ENCODE measurements at regions not wholly inside any gene's neighbourhood (a gene's known extent, or its start where the extent isn't known, plus 50 kb on each side); places are given as distances from the start of the nearest gene placed in this dataset.

GRCh38 chrX:21166272-21166982, 207.8 kb upstream of the CNKSR2 start:
- ATAC-seq (no peak), FAIRE-seq (no peak), DNase-seq (ENCODE audit: low spot score) (peak; percentile 18)
- no peaks in the 10 kb centered on the region for H3K79me2 ChIP-seq (ENCODE audit: insufficient read depth, low read length)
- no peak for TF ChIP-seq GPN1 (CRISPR knock-in tag; IDR thresholded peaks at IDR 0.05; ENCODE audit: borderline replicate concordance)
- TF ChIP-seq TEAD3 (CRISPR knock-in tag; optimal IDR thresholded peaks at IDR 0.05; ENCODE audit: borderline replicate concordance) = peak; percentile 41
- H2AFZ ChIP-seq (ENCODE audit: low read length) = no peak overlapping the region
- H4K20me1 ChIP-seq (ENCODE audit: insufficient read depth, low read length) = no peaks in the 10 kb centered on the region
- no peak overlapping the region for H3K9ac ChIP-seq (ENCODE audit: insufficient read depth, low read depth, low read length)
- H3K36me3 ChIP-seq (replicated peaks in 1 of 2; ENCODE audit: control insufficient read depth in 1 of 2, insufficient read depth in 2 of 2, low read length in 2 of 2) = no peaks in the 10 kb centered on the region
- H3K4me1 ChIP-seq (ENCODE audit: insufficient read depth, low read length) = no peaks in the 10 kb centered on the region
- POLR2A ChIA-PET = no interaction called here
- no peak overlapping the region for H3K4me3 ChIP-seq (replicated peaks in 1 of 3; ENCODE audit: insufficient read depth in 1 of 3, low read depth in 2 of 3, low read length in 3 of 3)
- in situ Hi-C loops (cut with HindIII; ENCODE audit: extremely low pct_ligation_motif_present, low pct_unique_long_range_greater_than_20kb) (no loop called here), intact Hi-C loops (cut with micrococcal nuclease; ENCODE audit: unreplicated experiment) (no loop called here)
- WGBS (ENCODE audit: low lambda C conversion rate) = 0% methylated on average over 3 of the region's 4 CpGs
- H3K27ac ChIP-seq (ENCODE audit: extremely low read length, insufficient read depth, low read length) = no peak overlapping the region
- H3K9me3 ChIP-seq (ENCODE audit: low read length) = no peaks in the 10 kb centered on the region
- H3K4me2 ChIP-seq (ENCODE audit: low read depth, low read length) = no peak overlapping the region
- no TSS peak for BruUV-seq (replicated peaks)
- H3K27me3 ChIP-seq (ENCODE audit: control insufficient read depth in 1 of 2, insufficient read depth in 2 of 2, low read length in 2 of 2) = no peaks in the 10 kb centered on the region
- CTCF ChIA-PET (ENCODE audit: low intra/inter-chr PET ratio, low total read pairs) = no interaction called here

GRCh38 chrX:21167011-21167410, 207.2 kb upstream of the CNKSR2 start:
- Histone ChIP-seq H3K4me1 (ENCODE audit: insufficient read depth, low read length) (no peaks in the 10 kb centered on the region), H3K9ac (ENCODE audit: insufficient read depth, low read depth, low read length) (no peak overlapping the region), H3K36me3 (replicated peaks in 1 of 2; ENCODE audit: control insufficient read depth in 1 of 2, insufficient read depth in 2 of 2, low read length in 2 of 2) (no peaks in the 10 kb centered on the region), H2AFZ (ENCODE audit: low read length) (no peak overlapping the region), H3K79me2 (ENCODE audit: insufficient read depth, low read length) (no peaks in the 10 kb centered on the region), H4K20me1 (ENCODE audit: insufficient read depth, low read length) (no peaks in the 10 kb centered on the region), H3K9me3 (ENCODE audit: low read length) (no peaks in the 10 kb centered on the region), H3K4me3 (replicated peaks in 1 of 3; ENCODE audit: insufficient read depth in 1 of 3, low read depth in 2 of 3, low read length in 3 of 3) (no peak overlapping the region), H3K27me3 (ENCODE audit: control insufficient read depth in 1 of 2, insufficient read depth in 2 of 2, low read length in 2 of 2) (no peaks in the 10 kb centered on the region), H3K4me2 (ENCODE audit: low read depth, low read length) (no peak overlapping the region), H3K27ac (ENCODE audit: extremely low read length, insufficient read depth, low read length) (no peak overlapping the region)
- intact Hi-C loops (cut with micrococcal nuclease; ENCODE audit: unreplicated experiment) = no loop called here
- ATAC-seq (no peak), DNase-seq (ENCODE audit: low spot score) (no peak), FAIRE-seq (no peak)
- POLR2A ChIA-PET = no interaction called here
- CTCF ChIA-PET (ENCODE audit: low intra/inter-chr PET ratio, low total read pairs) = no interaction called here
- 6% methylated on average over 2 of the region's 2 CpGs for WGBS (ENCODE audit: low lambda C conversion rate)
- in situ Hi-C loops (cut with HindIII; ENCODE audit: extremely low pct_ligation_motif_present, low pct_unique_long_range_greater_than_20kb) = no loop called here
- no TSS peak for BruUV-seq (replicated peaks)
- no peak for TF ChIP-seq RARG (CRISPR knock-in tag; IDR thresholded peaks at IDR 0.05; ENCODE audit: low read depth)
- TF ChIP-seq TBX3 (IDR thresholded peaks at IDR 0.05; ENCODE audit: borderline replicate concordance) = no peak
- no peak for TF ChIP-seq ZNF687 (CRISPR knock-in tag; IDR thresholded peaks at IDR 0.05)
- no peak for TF ChIP-seq ZNF280B (CRISPR knock-in tag; IDR thresholded peaks at IDR 0.05; ENCODE audit: borderline replicate concordance)

Data from HepG2 (cell line).